M059J (cell line): ENCODE measurements at regions not wholly inside any gene's neighbourhood (a gene's known extent, or its start where the extent isn't known, plus 50 kb on each side); places are given as distances from the start of the nearest gene placed in this dataset.

Source experiments
- DNase-seq: peaks from one replicate; pipeline ENCODE4 v3.0.0-alpha.2; 2012; ENCODE audit warnings: low read depth

DNA sequence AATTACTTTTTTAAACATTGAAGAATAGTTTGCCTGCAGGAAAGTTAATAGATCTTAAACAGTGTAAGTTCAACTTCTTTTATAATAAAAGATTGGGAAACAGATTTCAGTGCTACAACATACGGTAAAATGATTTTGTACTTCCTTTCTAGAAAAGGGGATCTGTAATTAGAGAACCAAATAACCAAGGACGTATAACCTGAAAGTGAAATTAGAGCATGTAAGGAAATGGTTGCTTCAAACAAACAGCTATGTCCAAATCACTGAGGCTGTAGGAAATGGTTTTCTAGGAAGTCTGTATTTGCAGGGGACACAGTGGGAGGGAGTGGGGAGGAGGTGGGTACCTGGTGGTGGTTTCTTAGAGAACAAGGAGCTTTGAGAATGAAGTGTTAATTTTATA is 57.9 kb upstream of the EXOC6 start:
- no peak for DNase-seq

DNA sequence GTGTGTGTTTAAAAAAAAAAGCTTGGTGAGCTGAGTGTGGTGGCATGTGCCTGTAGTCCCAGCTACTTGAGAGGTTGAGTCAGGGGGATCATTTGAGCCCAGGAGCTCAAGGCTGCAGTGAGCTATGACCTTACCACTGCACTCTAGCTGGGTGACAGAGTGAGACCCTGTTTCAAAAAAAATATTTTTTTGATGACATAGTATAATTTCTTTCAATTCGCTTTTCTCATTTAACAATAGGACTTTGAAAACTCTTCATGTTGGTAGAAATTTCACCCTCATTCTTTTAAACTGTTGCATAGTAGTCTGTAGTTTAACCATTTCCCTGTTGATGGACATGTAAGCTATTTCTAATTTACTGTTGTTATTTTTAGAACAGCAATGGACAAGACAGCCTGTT is 55.7 kb upstream of the EXOC6 start:
- no peak for DNase-seq
